Uterus (tissue), 3 donors: ENCODE measurements at regions not wholly inside any gene's neighbourhood (a gene's known extent, or its start where the extent isn't known, plus 50 kb on each side); places are given as distances from the start of the nearest gene placed in this dataset.
"Not testable (repeated sequence)": the region's sequence is repeated elsewhere in the genome, so short reads cannot be mapped to it uniquely, and the experiment has no call there.

Source experiments
- DNase-seq, 2 donors: peaks; one replicate each; pipeline ENCODE4 v3.0.0-alpha.2; 2019 to 2020
- H3K27ac ChIP-seq, 2 donors: fragments of 200-600 bp; sonication (generic); 1 replicate in 1 of 2; 2 replicates in 1 of 2; pipeline ENCODE4 v1.5.1; 2016 to 2018
- H3K27me3 ChIP-seq, 2 donors: fragments of 200-600 bp; sonication (generic); one replicate each; pipeline ENCODE4 v1.5.1; 2018 to 2019; ENCODE audit warnings: control low read depth in 1 of 2
- H3K36me3 ChIP-seq, 2 donors: fragments of 200-600 bp; sonication (generic); one replicate each; pipeline ENCODE4 v1.5.1; 2019; ENCODE audit warnings: control low read depth in 1 of 2
- H3K4me1 ChIP-seq, 2 donors: fragments of 200-600 bp; sonication (generic); one replicate each; pipeline ENCODE4 v1.5.1; 2018 to 2019; ENCODE audit warnings: control low read depth in 1 of 2
- H3K4me3 ChIP-seq, 2 donors: fragments of 200-600 bp; sonication (generic); 1 replicate in 1 of 2; 2 replicates in 1 of 2; pipeline ENCODE4 v1.5.1; 2018 to 2019; ENCODE audit warnings: mild to moderate bottlenecking in 1 of 2
- H3K9me3 ChIP-seq, 2 donors: fragments of 200-600 bp; sonication (generic); one replicate each; pipeline ENCODE4 v1.5.1; 2019; ENCODE audit warnings: control low read depth in 1 of 2
- CTCF ChIP-seq, 4 experiments: fragments of 200-600 bp in 2 of 4; fragments of 450-650 bp in 2 of 4; sonication (generic) in 2 of 4; IDR thresholded peaks; one replicate each; pipeline ENCODE4 v1.5.1; 2016 to 2019; ENCODE audit warnings: antibody characterized with exemption in 4 of 4, mild to moderate bottlenecking in 2 of 4, moderate library complexity in 1 of 4
- POLR2A ChIP-seq, 2 donors: fragments of 450-650 bp; IDR thresholded peaks; one replicate each; pipeline ENCODE4 v1.6.1; 2016; ENCODE audit warnings: antibody characterized with exemption in 2 of 2, mild to moderate bottlenecking in 1 of 2, moderate library complexity in 1 of 2
- intact Hi-C: fragments of 100-400 bp; cut with DNase I; formaldehyde crosslinking; loops from one replicate; pipeline ENCODE4 v1.15.1; 2023; ENCODE audit warnings: low total_unique reads
- donor health status: DM: yes; HTN: yes; CAD: no.

DNA sequence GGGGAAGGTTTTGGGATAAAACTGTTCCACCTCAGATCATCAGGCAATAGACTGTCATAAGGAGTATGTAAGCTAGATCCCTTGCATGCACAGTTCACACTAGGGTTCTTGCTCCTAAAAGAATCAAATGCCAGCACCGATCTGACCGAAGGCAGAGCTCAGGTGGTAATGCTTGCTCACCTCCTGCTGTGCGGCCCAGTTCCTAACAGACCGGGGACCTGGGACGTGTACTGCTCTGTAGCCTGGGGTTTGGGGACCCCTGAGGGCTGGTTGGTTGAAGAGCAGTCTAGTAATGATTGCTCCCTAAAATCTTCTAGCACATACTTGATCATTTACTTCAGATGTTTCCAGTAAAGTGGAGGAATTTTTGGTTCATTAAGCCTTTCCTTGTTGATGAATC, 173.1 kb upstream of the SLIT2 start:
- Histone ChIP-seq H3K9me3 (no peaks in the 10 kb centered on the region), H3K4me1 (no peaks in the 10 kb centered on the region), H3K27ac (no peak overlapping the region), H3K4me3 (no peak overlapping the region), H3K36me3 (no peaks in the 10 kb centered on the region), H3K27me3 (no peaks in the 10 kb centered on the region)
- intact Hi-C loops, result no loop called here
- DNase-seq, result no peak
- TF ChIP-seq CTCF (IDR thresholded peaks at IDR 0.05), result no peak
- no peak for TF ChIP-seq POLR2A (IDR thresholded peaks at IDR 0.05)

- TF ChIP-seq POLR2A (IDR thresholded peaks at IDR 0.05) (no peak), CTCF (IDR thresholded peaks at IDR 0.05) (no peak)
- intact Hi-C loops, result no loop called here
- Histone ChIP-seq H3K27ac (no peak overlapping the region), H3K36me3 (no peaks in the 10 kb centered on the region), H3K9me3 (no peaks in the 10 kb centered on the region), H3K27me3 (no peaks in the 10 kb centered on the region), H3K4me3 (no peak overlapping the region), H3K4me1 (no peaks in the 10 kb centered on the region)
- DNase-seq, result no peak
Observed at GRCh38 chr4:20075248-20075871, 176.3 kb upstream of the SLIT2 start.

GRCh38 chr4:20074450-20074849, 177.3 kb upstream of the SLIT2 start:
- TF ChIP-seq CTCF (IDR thresholded peaks at IDR 0.05) (no peak), POLR2A (IDR thresholded peaks at IDR 0.05) (no peak)
- Histone ChIP-seq H3K36me3 (no peaks in the 10 kb centered on the region), H3K9me3 (no peaks in the 10 kb centered on the region), H3K27me3 (no peaks in the 10 kb centered on the region), H3K4me1 (no peaks in the 10 kb centered on the region), H3K27ac (no peak overlapping the region), H3K4me3 (no peak overlapping the region)
- intact Hi-C loops, result no loop called here
- no peak for DNase-seq

DNA sequence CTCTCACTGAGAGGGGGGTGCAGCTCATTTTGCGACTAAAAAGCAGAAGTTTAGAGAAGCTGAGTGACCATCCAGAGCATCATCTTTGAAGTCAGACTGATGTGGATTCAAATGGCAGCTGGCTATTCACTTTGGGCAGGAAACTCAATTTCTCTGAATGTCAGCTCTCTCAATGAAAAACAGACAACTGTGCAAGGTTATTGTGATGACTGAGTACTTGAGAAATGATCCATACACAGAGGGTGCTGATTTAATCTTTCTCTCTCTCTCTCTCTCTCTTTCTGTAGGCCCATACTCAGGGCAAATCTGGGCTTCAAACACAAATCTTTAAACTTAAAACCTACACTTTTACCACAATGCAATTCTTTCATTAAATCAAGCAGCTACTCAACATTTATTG, 185.8 kb upstream of the SLIT2 start:
- no peak overlapping the region for H3K4me3 ChIP-seq
- no peak for DNase-seq
- H3K27ac ChIP-seq, result no peak overlapping the region
- intact Hi-C loops, result no loop called here
- no peaks in the 10 kb centered on the region for H3K9me3 ChIP-seq
- H3K36me3 ChIP-seq, result no peaks in the 10 kb centered on the region
- no peaks in the 10 kb centered on the region for H3K4me1 ChIP-seq
- no peaks in the 10 kb centered on the region for H3K27me3 ChIP-seq
- TF ChIP-seq POLR2A (IDR thresholded peaks at IDR 0.05) (no peak), CTCF (IDR thresholded peaks at IDR 0.05) (no peak)

DNA sequence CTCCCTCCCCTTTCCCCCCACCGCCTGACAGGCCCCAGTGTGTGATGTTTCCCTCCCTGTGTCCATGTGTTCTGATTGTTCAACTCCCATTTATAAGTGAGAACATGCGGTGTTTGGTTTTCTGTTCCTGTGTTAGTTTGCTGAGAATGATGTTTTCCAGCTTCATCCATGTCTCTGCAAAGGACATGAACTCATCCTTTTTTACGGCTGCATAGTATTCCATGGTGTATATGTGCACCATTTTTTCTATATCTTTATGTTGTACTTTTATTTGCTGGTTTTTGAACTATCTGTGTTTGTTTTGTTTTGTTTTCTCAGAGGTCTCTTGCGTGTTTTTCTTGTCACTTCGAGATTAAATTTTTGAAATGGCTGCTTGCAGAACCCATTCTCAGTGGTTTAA, 188.8 kb upstream of the SLIT2 start:
- H3K27ac ChIP-seq, intact Hi-C loops, H3K4me3 ChIP-seq, H3K27me3 ChIP-seq, H3K4me1 ChIP-seq, H3K36me3 ChIP-seq, DNase-seq, H3K9me3 ChIP-seq: not testable (repeated sequence)

DNA sequence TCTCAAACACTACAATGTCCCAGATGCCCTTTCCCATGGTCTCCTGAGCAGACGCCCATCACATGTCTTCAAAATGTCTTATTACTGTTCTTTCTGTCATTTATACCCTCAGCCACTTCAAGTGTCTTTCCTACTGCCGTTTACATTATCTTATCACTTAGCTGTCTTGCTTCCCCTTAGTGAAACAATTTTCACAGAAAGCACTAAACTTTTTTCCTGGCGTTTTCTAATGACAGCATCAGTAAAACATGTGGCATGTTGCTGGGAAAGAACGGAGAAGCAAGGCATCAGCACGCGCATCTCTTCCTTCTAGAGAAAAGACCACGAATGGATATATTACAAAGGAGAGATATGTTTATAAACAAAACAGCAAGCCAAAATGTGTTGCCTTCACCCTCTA, 189.7 kb upstream of the SLIT2 start:
- DNase-seq, result no peak
- H3K27me3 ChIP-seq, result no peaks in the 10 kb centered on the region
- H3K36me3 ChIP-seq, result no peaks in the 10 kb centered on the region
- H3K4me3 ChIP-seq, result no peak overlapping the region
- no peak overlapping the region for H3K27ac ChIP-seq
- TF ChIP-seq POLR2A (IDR thresholded peaks at IDR 0.05), result no peak
- no peaks in the 10 kb centered on the region for H3K9me3 ChIP-seq
- intact Hi-C loops, result no loop called here
- no peaks in the 10 kb centered on the region for H3K4me1 ChIP-seq
